ENCODE measurements at regions not wholly inside any gene's neighbourhood (a gene's known extent, or its start where the extent isn't known, plus 50 kb on each side); places are given as distances from the start of the nearest gene placed in this dataset.

- no peak for DNase-seq (ENCODE audit: low spot score)
Observed at GRCh38 chr4:176443117-176443516, 123.4 kb downstream of the SPCS3 start.

- DNase-seq (ENCODE audit: low spot score): no peak
Observed at GRCh38 chr4:176443646-176444409, 124.1 kb downstream of the SPCS3 start.

- DNase-seq (ENCODE audit: low spot score): no peak
Observed at GRCh38 chr4:176444741-176445140, 125.0 kb downstream of the SPCS3 start.

GRCh38 chr4:176448761-176449160 lies 129.0 kb downstream of the SPCS3 start:
- no peak for DNase-seq (ENCODE audit: low spot score)

GRCh38 chr4:176451443-176451842 lies 131.7 kb downstream of the SPCS3 start:
- DNase-seq (ENCODE audit: low spot score): no peak

GRCh38 chr4:176453079-176453478 lies 133.3 kb downstream of the SPCS3 start:
- DNase-seq (ENCODE audit: low spot score): no peak

GRCh38 chr4:176453658-176454057 lies 133.9 kb downstream of the SPCS3 start:
- no peak for DNase-seq (ENCODE audit: low spot score)

- DNase-seq (ENCODE audit: low spot score): no peak
Observed at GRCh38 chr4:176464748-176465147, 145.0 kb downstream of the SPCS3 start.

- no peak for DNase-seq (ENCODE audit: low spot score)
Observed at GRCh38 chr4:176467001-176467400, 147.2 kb downstream of the SPCS3 start.

- DNase-seq (ENCODE audit: low spot score): no peak
Observed at GRCh38 chr4:176469546-176469945, 149.8 kb downstream of the SPCS3 start.

- no peak for DNase-seq (ENCODE audit: low spot score)
Observed at GRCh38 chr4:176470671-176471070, 150.9 kb downstream of the SPCS3 start.

- no peak for DNase-seq (ENCODE audit: low spot score)
Observed at GRCh38 chr4:176475067-176475466, 155.3 kb downstream of the SPCS3 start.

- DNase-seq (ENCODE audit: low spot score): no peak
Observed at GRCh38 chr4:176478076-176478475, 158.3 kb downstream of the SPCS3 start.

- no peak for DNase-seq (ENCODE audit: low spot score)
Observed at GRCh38 chr4:176479767-176480166, 160.0 kb downstream of the SPCS3 start.

- no peak for DNase-seq (ENCODE audit: low spot score)
Observed at GRCh38 chr4:176482972-176483371, 163.2 kb downstream of the SPCS3 start.

- DNase-seq (ENCODE audit: low spot score): no peak
Observed at GRCh38 chr4:176484301-176484984, 164.7 kb downstream of the SPCS3 start.

GRCh38 chr4:176489001-176489400 lies 169.2 kb downstream of the SPCS3 start:
- no peak for DNase-seq (ENCODE audit: low spot score)

GRCh38 chr4:176492646-176493302 lies 173.0 kb downstream of the SPCS3 start:
- DNase-seq (ENCODE audit: low spot score): peak; percentile 24

GRCh38 chr4:176498617-176499256 lies 179.0 kb downstream of the SPCS3 start:
- no peak for DNase-seq (ENCODE audit: low spot score)

GRCh38 chr4:176499518-176499917 lies 179.8 kb downstream of the SPCS3 start:
- peak; percentile 48 for DNase-seq (ENCODE audit: low spot score)

- DNase-seq (ENCODE audit: low spot score): no peak
Observed at GRCh38 chr4:176500894-176501293, 181.1 kb downstream of the SPCS3 start.

GRCh38 chr4:176504118-176504517 lies 184.4 kb downstream of the SPCS3 start:
- DNase-seq (ENCODE audit: low spot score): no peak

All from kidney capillary endothelial cell (primary cell).